Neural progenitor cell (in vitro differentiated cells): ENCODE measurements at regions not wholly inside any gene's neighbourhood (a gene's known extent, or its start where the extent isn't known, plus 50 kb on each side); places are given as distances from the start of the nearest gene placed in this dataset.

Experiments used
- CTCF ChIP-seq: fragments of 200-600 bp; sonication (generic); IDR thresholded peaks from 2 replicates; pipeline ENCODE4 v1.5.1; 2017; ENCODE audit warnings: antibody characterized with exemption, mild to moderate bottlenecking
- EZH2phosphoT487 ChIP-seq: fragments of 200-600 bp; sonication (generic); IDR thresholded peaks from 2 replicates; pipeline ENCODE4 v1.6.1; 2017; ENCODE audit warnings: antibody characterized with exemption

- TF ChIP-seq CTCF = no peak
- no peak for TF ChIP-seq EZH2phosphoT487
These were observed 62.9 kb upstream of the CARD18 start for GRCh38 chr11:105202422-105202821.
